Kidney epithelial cell (primary cell): ENCODE measurements at regions not wholly inside any gene's neighbourhood (a gene's known extent, or its start where the extent isn't known, plus 50 kb on each side); places are given as distances from the start of the nearest gene placed in this dataset.

Experiments used
- DNase-seq: peaks from one replicate; pipeline ENCODE4 v3.0.0-alpha.2; 2010; ENCODE audit warnings: low read depth
- H3K27me3 ChIP-seq: 2 replicates; pipeline ENCODE4 v1.6.0; 2011; ENCODE audit warnings: low read length; ENCODE audit not compliant: control insufficient read depth, insufficient read depth
- H3K36me3 ChIP-seq: 2 replicates; pipeline ENCODE4 v1.5.1; 2011; ENCODE audit warnings: low read length; ENCODE audit not compliant: control insufficient read depth, insufficient read depth
- H3K4me3 ChIP-seq: 2 replicates; pipeline ENCODE4 v1.5.1; 2011; ENCODE audit warnings: low read depth, mild to moderate bottlenecking, control low read depth, low read length
- TF ChIP-seq, protein P1 (sequence below): IDR thresholded peaks from 2 replicates; pipeline ENCODE4 v1.5.1; 2011; ENCODE audit warnings: mild to moderate bottlenecking, moderate library complexity, low read length, control low read depth, inconsistent platforms; ENCODE audit not compliant: insufficient read depth, poor library complexity, severe bottlenecking

GRCh38 chr12:46942579-46942978 lies 116.8 kb upstream of the SLC38A4 start:
- no peaks in the 10 kb centered on the region for H3K27me3 ChIP-seq
- TF ChIP-seq, protein P1, sequence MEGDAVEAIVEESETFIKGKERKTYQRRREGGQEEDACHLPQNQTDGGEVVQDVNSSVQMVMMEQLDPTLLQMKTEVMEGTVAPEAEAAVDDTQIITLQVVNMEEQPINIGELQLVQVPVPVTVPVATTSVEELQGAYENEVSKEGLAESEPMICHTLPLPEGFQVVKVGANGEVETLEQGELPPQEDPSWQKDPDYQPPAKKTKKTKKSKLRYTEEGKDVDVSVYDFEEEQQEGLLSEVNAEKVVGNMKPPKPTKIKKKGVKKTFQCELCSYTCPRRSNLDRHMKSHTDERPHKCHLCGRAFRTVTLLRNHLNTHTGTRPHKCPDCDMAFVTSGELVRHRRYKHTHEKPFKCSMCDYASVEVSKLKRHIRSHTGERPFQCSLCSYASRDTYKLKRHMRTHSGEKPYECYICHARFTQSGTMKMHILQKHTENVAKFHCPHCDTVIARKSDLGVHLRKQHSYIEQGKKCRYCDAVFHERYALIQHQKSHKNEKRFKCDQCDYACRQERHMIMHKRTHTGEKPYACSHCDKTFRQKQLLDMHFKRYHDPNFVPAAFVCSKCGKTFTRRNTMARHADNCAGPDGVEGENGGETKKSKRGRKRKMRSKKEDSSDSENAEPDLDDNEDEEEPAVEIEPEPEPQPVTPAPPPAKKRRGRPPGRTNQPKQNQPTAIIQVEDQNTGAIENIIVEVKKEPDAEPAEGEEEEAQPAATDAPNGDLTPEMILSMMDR, result no peak
- no peak overlapping the region for H3K4me3 ChIP-seq
- peak; percentile 59 for DNase-seq
- no peaks in the 10 kb centered on the region for H3K36me3 ChIP-seq

GRCh38 chr12:46944088-46944487 lies 118.3 kb upstream of the SLC38A4 start:
- no peaks in the 10 kb centered on the region for H3K36me3 ChIP-seq
- H3K27me3 ChIP-seq, result no peaks in the 10 kb centered on the region
- no peak overlapping the region for H3K4me3 ChIP-seq
- TF ChIP-seq, protein P1, result peak; percentile 34
- DNase-seq, result no peak

DNA sequence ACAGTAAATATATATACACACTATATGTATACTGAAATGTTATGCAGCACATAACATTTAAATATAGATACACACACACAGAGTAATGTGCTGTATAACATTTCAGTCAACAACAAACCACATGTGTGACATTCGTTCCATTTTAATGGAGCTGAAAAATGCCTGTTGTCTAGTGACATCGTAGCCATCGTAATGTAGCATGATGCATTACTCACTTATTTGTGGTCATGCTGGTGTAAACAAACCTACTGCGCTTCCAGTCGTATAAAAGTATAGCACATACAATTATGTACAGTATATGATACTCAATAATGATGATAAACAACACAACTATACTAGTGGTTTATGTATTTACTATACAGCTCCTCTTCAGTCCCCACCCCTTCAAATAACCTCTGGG lies 119.0 kb upstream of the SLC38A4 start:
- Histone ChIP-seq H3K4me3 (no peak overlapping the region), H3K36me3 (no peaks in the 10 kb centered on the region), H3K27me3 (no peaks in the 10 kb centered on the region)
- TF ChIP-seq, protein P1, result no peak
- DNase-seq, result no peak

DNA sequence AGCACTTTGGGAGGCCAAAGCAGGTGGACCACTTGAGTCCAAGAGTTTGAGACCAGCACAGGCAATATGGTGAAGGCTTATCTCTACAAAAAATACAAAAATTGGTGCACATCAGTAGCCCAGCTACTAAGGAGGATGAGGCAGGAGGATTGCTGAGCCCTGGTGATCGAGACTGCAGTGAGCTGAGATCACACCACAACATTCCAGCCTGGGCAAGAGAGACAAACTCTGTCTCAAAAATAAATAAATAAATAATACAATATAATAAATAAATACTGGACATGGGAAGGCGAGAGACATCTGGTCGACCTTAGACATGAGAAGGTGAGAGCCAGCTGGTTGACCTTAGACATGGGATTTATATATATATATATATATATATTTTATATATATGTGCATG lies 119.8 kb upstream of the SLC38A4 start:
- Histone ChIP-seq H3K36me3 (no peaks in the 10 kb centered on the region), H3K4me3 (no peak overlapping the region), H3K27me3 (no peaks in the 10 kb centered on the region)
- TF ChIP-seq, protein P1, result no peak
- DNase-seq, result no peak

GRCh38 chr12:46946137-46946536 lies 120.3 kb upstream of the SLC38A4 start:
- DNase-seq, result no peak
- H3K4me3 ChIP-seq, result no peak overlapping the region
- TF ChIP-seq, protein P1, result no peak
- no peaks in the 10 kb centered on the region for H3K27me3 ChIP-seq
- H3K36me3 ChIP-seq, result no peaks in the 10 kb centered on the region

DNA sequence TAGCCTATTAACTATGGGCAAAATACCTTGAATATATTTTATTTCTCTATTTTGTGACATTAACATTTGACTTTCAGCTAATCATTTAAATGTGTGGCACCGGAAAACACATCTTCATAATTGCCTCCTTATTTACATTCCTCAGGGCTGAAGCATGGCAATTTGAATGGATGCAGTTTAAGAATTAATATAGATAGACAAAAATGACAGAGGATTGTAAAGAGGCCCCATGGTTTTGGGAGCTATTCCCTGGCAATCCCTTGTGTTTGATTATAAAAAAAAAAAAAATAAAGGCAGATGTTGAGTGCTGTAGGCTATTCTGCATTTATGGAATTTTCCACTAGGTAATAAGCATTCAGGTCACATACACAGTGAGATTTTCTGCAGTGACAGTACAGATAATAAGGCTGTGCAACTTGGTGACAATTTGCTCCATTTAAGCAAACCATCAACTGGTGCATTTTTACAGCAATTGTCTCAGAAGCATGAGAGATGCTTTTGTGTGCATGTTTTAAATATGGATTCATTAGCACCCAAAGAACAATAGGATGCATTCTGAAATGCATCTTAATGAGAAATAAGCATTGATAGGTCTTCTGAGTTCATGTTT lies 123.2 kb upstream of the SLC38A4 start:
- H3K27me3 ChIP-seq, result no peaks in the 10 kb centered on the region
- TF ChIP-seq, protein P1, result no peak
- H3K36me3 ChIP-seq, result no peaks in the 10 kb centered on the region
- no peak for DNase-seq
- no peak overlapping the region for H3K4me3 ChIP-seq
